ENCODE measurements at regions not wholly inside any gene's neighbourhood (a gene's known extent, or its start where the extent isn't known, plus 50 kb on each side); places are given as distances from the start of the nearest gene placed in this dataset.

DNA sequence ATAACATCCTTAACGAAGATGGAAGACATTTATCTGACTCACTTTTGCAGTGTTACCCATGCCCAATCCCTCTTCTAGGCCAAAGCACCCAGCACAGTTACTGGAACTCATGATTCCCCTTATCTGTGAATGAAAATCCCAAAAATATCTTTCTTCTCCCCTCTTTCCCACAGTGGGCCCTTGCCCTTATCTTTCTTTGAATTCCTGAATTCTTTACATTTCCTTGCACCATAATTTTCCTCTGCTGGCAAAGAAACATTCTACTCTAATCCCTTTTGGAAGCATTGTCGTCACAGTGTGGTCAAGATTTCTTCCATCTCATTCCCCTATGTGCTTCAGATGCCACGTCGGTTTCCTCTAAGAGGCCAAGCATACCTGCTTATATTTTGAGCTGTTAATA lies 135.9 kb upstream of the LIFR start:
- TF ChIP-seq CTCF (IDR thresholded peaks at IDR 0.05) (no peak), EZH2 (IDR thresholded peaks at IDR 0.05) (no peak), EZH2phosphoT487 (IDR thresholded peaks at IDR 0.05) (no peak)

All from neural progenitor cell (in vitro differentiated cells).